SKM-1 (cell line): ENCODE measurements at regions not wholly inside any gene's neighbourhood (a gene's known extent, or its start where the extent isn't known, plus 50 kb on each side); places are given as distances from the start of the nearest gene placed in this dataset.

Source experiments
- DNase-seq: peaks from one replicate; lab custom pipeline; 2025; ENCODE audit not compliant: unreplicated experiment; lab: John Stamatoyannopoulos, UW

- DNase-seq: no peak
Measured at GRCh38 chr3:104764496-104764895, 602.2 kb upstream of the ALCAM start.

- no peak for DNase-seq
Measured at GRCh38 chr3:104768886-104769285, 597.8 kb upstream of the ALCAM start.

DNA sequence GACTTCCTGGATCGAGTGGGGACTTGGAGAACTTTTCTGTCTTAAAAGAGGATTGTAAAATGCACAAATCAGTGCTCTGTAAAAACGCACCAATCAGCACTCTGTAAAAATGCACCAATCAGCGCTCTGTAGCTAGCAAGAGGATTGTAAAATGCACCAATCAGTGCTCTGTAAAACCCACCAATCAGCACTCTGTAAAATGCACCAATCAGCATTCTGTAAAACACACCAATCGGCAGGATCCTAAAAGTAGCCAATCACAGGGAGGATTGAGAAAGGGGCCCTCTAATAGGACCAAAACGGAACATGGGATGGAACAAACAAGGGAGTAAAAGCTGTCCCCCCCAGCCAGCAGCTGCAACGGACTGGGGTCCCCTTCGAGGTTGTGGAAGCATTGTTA is 587.4 kb upstream of the ALCAM start:
- no peak for DNase-seq

- no peak for DNase-seq
Measured at GRCh38 chr3:104781112-104781511, 585.6 kb upstream of the ALCAM start.

GRCh38 chr3:104785947-104786346 is 580.8 kb upstream of the ALCAM start:
- no peak for DNase-seq

DNA sequence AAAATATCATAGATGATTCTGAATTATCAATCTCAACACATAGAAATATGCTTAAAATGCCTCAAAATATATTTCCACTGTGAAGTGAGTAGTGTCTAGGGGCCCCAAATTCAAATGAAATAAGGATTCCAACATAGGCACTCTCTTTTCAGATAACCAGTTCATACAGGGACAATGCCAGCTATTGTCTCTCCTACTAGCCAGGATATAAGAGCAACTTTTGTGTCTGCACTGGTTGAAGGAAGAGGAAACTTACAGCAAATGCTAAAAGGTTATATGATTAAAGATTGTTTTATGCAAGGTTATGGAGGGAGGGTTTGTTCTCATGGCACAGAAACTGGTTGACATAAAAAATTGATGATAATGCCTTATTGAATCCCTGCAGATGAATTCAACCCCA is 579.4 kb upstream of the ALCAM start:
- no peak for DNase-seq

- no peak for DNase-seq
Measured at GRCh38 chr3:104788807-104789206, 577.9 kb upstream of the ALCAM start.

DNA sequence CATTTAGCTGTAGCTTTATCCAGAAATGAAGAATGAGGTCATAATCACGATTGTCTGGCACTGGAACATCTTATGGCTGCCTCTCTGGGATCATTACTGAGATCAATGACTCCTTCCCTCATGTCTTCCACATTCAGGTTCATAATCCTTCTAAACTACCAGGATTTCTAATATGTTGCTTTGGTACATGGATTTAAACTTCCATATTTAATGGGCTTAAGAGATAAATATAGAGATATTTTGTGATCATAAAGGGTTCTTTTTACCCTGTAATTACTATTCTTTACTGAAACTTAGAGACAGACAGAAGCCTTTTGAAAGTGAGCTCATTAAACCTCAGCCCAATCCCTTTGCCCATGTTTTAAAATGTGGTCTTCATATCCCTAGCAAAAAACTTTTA is 575.4 kb upstream of the ALCAM start:
- DNase-seq: no peak

DNA sequence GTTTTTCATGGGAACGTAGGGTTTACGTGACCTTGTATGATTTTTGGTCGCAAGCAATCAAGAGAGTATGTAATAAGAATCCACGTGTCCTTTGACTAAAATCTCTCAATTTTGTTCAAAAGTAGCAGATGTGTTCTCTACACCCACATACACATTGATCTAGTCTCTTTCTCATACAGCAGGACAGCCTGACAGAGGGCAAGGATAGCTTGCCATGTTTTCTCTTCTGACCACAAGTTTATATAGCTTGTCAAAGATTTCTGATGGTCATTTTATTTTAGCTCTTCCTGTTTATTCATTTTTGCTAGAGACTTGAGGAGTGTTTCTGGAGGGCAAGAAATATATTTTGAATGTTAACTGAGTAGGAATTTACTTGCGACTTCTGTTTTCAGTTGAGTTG is 570.2 kb upstream of the ALCAM start:
- no peak for DNase-seq

GRCh38 chr3:104805042-104805441 is 561.7 kb upstream of the ALCAM start:
- no peak for DNase-seq

GRCh38 chr3:104805508-104805907 is 561.2 kb upstream of the ALCAM start:
- DNase-seq: no peak

DNA sequence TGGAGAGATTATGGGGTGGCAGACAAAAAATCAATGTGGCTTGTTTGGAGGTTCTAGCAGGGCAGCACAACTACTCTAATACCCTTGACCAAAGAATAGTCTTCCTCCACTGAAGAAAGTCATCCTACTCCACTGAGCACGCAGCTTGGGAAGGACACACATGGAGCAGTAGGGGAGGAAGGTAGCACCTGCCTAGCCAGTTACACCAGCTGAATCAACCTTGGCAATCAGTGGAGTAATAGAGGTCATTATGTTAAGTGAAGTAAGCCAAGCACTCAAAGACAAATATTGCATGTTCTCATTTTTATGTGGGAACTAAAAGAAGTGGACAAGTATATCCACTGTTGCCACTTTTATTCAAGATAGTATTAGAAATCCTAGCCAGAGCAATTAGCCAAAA is 555.8 kb upstream of the ALCAM start:
- no peak for DNase-seq

DNA sequence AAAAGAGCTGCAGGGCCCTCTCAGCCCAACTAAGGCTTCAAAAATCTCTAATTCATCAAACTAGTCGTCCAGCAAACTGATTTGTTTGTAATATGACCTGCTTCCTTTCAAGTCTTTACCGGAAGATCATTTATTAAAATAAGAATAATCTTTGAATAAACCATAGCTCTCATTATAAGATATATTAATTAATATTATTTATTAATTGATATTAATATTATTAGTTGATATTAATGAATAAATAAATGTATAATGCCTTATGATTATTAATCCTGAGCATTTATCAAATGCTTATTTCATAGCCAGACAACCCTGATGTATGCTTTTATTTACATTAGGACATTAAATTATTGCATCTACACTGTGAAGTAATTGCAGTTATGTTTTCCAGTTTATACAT is 550.7 kb upstream of the ALCAM start:
- no peak for DNase-seq

GRCh38 chr3:104816716-104817115 is 550.0 kb upstream of the ALCAM start:
- DNase-seq: no peak

DNA sequence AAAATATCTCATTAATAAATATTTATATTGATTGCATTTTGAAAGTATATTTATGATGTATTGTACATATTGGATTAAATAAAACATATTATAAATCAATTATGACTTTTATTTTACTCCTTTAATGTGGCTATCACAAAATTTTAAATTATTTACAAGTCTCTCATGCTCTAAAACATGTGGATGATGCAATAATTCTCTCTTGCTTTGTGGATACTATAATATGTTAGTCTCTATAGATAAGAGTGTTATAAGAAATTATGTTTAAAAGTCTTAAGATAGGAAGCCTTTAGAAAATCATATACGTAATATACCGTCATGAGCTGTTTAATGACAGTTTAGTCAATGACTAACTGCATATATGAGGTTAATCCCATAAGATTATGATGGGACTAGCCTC is 547.4 kb upstream of the ALCAM start:
- no peak for DNase-seq

- no peak for DNase-seq
Measured at GRCh38 chr3:104820959-104821358, 545.8 kb upstream of the ALCAM start.

- no peak for DNase-seq
Measured at GRCh38 chr3:104825116-104825515, 541.6 kb upstream of the ALCAM start.

- DNase-seq: no peak
Measured at GRCh38 chr3:104831071-104831470, 535.6 kb upstream of the ALCAM start.

GRCh38 chr3:104832530-104832929 is 534.2 kb upstream of the ALCAM start:
- no peak for DNase-seq

- DNase-seq: no peak
Measured at GRCh38 chr3:104835376-104835775, 531.3 kb upstream of the ALCAM start.

DNA sequence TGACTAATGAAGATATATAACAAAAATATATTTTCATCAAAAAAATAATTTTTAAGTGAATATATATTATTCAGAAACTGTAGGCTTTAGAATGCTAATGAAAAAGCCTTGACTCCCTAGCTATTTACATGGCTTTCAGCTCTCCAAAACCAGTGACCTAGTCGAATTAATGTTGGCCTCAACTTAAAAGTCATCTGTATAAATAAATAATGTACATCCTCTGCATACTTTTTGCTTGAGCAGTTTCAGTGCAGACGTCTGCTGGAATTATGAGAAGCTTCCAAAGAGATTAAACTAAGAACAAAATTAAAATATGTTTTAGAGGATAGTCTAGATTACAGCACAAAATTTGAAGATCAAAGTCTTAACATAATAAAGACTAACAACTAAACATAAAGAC is 520.4 kb upstream of the ALCAM start:
- DNase-seq: no peak

GRCh38 chr3:104849070-104849469 is 517.6 kb upstream of the ALCAM start:
- no peak for DNase-seq

- no peak for DNase-seq
Measured at GRCh38 chr3:104854468-104854867, 512.2 kb upstream of the ALCAM start.

DNA sequence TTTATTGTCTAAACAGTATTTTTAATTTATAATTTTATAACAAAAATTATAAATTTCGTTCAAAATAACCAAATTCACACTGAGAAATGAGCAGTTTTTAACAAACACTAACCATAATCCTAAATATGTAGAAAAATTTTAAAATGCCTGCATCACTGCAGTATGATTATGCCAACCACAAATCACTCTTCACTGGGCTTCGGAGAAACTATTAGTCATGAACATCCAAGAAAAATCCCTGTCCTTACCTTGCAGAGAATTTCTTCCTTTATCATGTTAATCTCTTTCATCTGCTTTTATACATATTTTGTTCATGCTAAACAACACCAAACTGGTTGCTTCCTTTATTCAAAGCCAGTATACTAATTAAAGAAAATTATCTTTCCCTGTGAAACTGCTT is 511.0 kb upstream of the ALCAM start:
- no peak for DNase-seq
